ENCODE measurements at regions not wholly inside any gene's neighbourhood (a gene's known extent, or its start where the extent isn't known, plus 50 kb on each side); places are given as distances from the start of the nearest gene placed in this dataset.
"Not testable (repeated sequence)": the region's sequence is repeated elsewhere in the genome, so short reads cannot be mapped to it uniquely, and the experiment has no call there.

- not testable (repeated sequence) for H3K27me3 ChIP-seq (ENCODE audit: control insufficient read depth, insufficient read depth, low read length); H3K4me3 ChIP-seq (ENCODE audit: low read length); H3K27ac ChIP-seq (ENCODE audit: low read length); H3K36me3 ChIP-seq (ENCODE audit: control insufficient read depth, low read depth, low read length); H3K9ac ChIP-seq (ENCODE audit: low read length); H3K9me3 ChIP-seq (ENCODE audit: control insufficient read depth, low read depth, low read length)
- peaks cover 10% of the 10 kb centered on the region for H3K4me1 ChIP-seq (ENCODE audit: control insufficient read depth, low read depth, low read length)
Observed at GRCh38 chr16:29153307-29153706, 168.5 kb downstream of the LAT start.

- not testable (repeated sequence) for H3K9ac ChIP-seq (ENCODE audit: low read length); H3K36me3 ChIP-seq (ENCODE audit: control insufficient read depth, low read depth, low read length); H3K4me3 ChIP-seq (ENCODE audit: low read length); H3K9me3 ChIP-seq (ENCODE audit: control insufficient read depth, low read depth, low read length); H3K27ac ChIP-seq (ENCODE audit: low read length); H3K27me3 ChIP-seq (ENCODE audit: control insufficient read depth, insufficient read depth, low read length)
- peaks cover 10% of the 10 kb centered on the region for H3K4me1 ChIP-seq (ENCODE audit: control insufficient read depth, low read depth, low read length)
Observed at GRCh38 chr16:29152544-29153031, 167.7 kb downstream of the LAT start.

- Histone ChIP-seq H3K4me1 (ENCODE audit: control insufficient read depth, low read depth, low read length) (no peaks in the 10 kb centered on the region), H3K9ac (ENCODE audit: low read length) (no peak overlapping the region), H3K36me3 (ENCODE audit: control insufficient read depth, low read depth, low read length) (no peaks in the 10 kb centered on the region), H3K27ac (ENCODE audit: low read length) (no peak overlapping the region), H3K27me3 (ENCODE audit: control insufficient read depth, insufficient read depth, low read length) (no peaks in the 10 kb centered on the region), H3K4me3 (ENCODE audit: low read length) (no peak overlapping the region), H3K9me3 (ENCODE audit: control insufficient read depth, low read depth, low read length) (no peaks in the 10 kb centered on the region)
Observed at GRCh38 chr16:29151317-29151716, 166.5 kb downstream of the LAT start.

- H3K4me1 ChIP-seq (ENCODE audit: control insufficient read depth, low read depth, low read length); H3K27ac ChIP-seq (ENCODE audit: low read length); H3K9ac ChIP-seq (ENCODE audit: low read length); H3K27me3 ChIP-seq (ENCODE audit: control insufficient read depth, insufficient read depth, low read length); H3K4me3 ChIP-seq (ENCODE audit: low read length); H3K9me3 ChIP-seq (ENCODE audit: control insufficient read depth, low read depth, low read length); H3K36me3 ChIP-seq (ENCODE audit: control insufficient read depth, low read depth, low read length): not testable (repeated sequence)
Observed at GRCh38 chr16:29149912-29150311, 165.1 kb downstream of the LAT start.

GRCh38 chr16:29148867-29149272 lies 164.0 kb downstream of the LAT start:
- H3K9ac ChIP-seq (ENCODE audit: low read length) = no peak overlapping the region
- H3K9me3 ChIP-seq (ENCODE audit: control insufficient read depth, low read depth, low read length) = no peaks in the 10 kb centered on the region
- H3K4me3 ChIP-seq (ENCODE audit: low read length) = no peak overlapping the region
- H3K27me3 ChIP-seq (ENCODE audit: control insufficient read depth, insufficient read depth, low read length) = no peaks in the 10 kb centered on the region
- no peak overlapping the region for H3K27ac ChIP-seq (ENCODE audit: low read length)
- H3K36me3 ChIP-seq (ENCODE audit: control insufficient read depth, low read depth, low read length) = no peaks in the 10 kb centered on the region
- no peaks in the 10 kb centered on the region for H3K4me1 ChIP-seq (ENCODE audit: control insufficient read depth, low read depth, low read length)

GRCh38 chr16:29148131-29148691 lies 163.4 kb downstream of the LAT start:
- H3K27ac ChIP-seq (ENCODE audit: low read length) = no peak overlapping the region
- no peak overlapping the region for H3K4me3 ChIP-seq (ENCODE audit: low read length)
- no peaks in the 10 kb centered on the region for H3K4me1 ChIP-seq (ENCODE audit: control insufficient read depth, low read depth, low read length)
- no peaks in the 10 kb centered on the region for H3K9me3 ChIP-seq (ENCODE audit: control insufficient read depth, low read depth, low read length)
- no peaks in the 10 kb centered on the region for H3K36me3 ChIP-seq (ENCODE audit: control insufficient read depth, low read depth, low read length)
- no peaks in the 10 kb centered on the region for H3K27me3 ChIP-seq (ENCODE audit: control insufficient read depth, insufficient read depth, low read length)
- no peak overlapping the region for H3K9ac ChIP-seq (ENCODE audit: low read length)

GRCh38 chr16:29147710-29148109 lies 162.9 kb downstream of the LAT start:
- not testable (repeated sequence) for H3K27ac ChIP-seq (ENCODE audit: low read length); H3K9me3 ChIP-seq (ENCODE audit: control insufficient read depth, low read depth, low read length); H3K27me3 ChIP-seq (ENCODE audit: control insufficient read depth, insufficient read depth, low read length); H3K36me3 ChIP-seq (ENCODE audit: control insufficient read depth, low read depth, low read length); H3K9ac ChIP-seq (ENCODE audit: low read length); H3K4me3 ChIP-seq (ENCODE audit: low read length); H3K4me1 ChIP-seq (ENCODE audit: control insufficient read depth, low read depth, low read length)

GRCh38 chr16:29146808-29147643 lies 162.2 kb downstream of the LAT start:
- H3K4me1 ChIP-seq (ENCODE audit: control insufficient read depth, low read depth, low read length); H3K9ac ChIP-seq (ENCODE audit: low read length); H3K36me3 ChIP-seq (ENCODE audit: control insufficient read depth, low read depth, low read length); H3K27ac ChIP-seq (ENCODE audit: low read length); H3K27me3 ChIP-seq (ENCODE audit: control insufficient read depth, insufficient read depth, low read length); H3K9me3 ChIP-seq (ENCODE audit: control insufficient read depth, low read depth, low read length); H3K4me3 ChIP-seq (ENCODE audit: low read length): not testable (repeated sequence)

GRCh38 chr16:29146266-29146665 lies 161.4 kb downstream of the LAT start:
- Histone ChIP-seq H3K9ac (ENCODE audit: low read length) (no peak overlapping the region), H3K9me3 (ENCODE audit: control insufficient read depth, low read depth, low read length) (no peaks in the 10 kb centered on the region), H3K27me3 (ENCODE audit: control insufficient read depth, insufficient read depth, low read length) (no peaks in the 10 kb centered on the region), H3K4me1 (ENCODE audit: control insufficient read depth, low read depth, low read length) (no peaks in the 10 kb centered on the region), H3K36me3 (ENCODE audit: control insufficient read depth, low read depth, low read length) (no peaks in the 10 kb centered on the region), H3K4me3 (ENCODE audit: low read length) (no peak overlapping the region), H3K27ac (ENCODE audit: low read length) (no peak overlapping the region)

GRCh38 chr16:29145486-29146225 lies 160.8 kb downstream of the LAT start:
- H3K9ac ChIP-seq (ENCODE audit: low read length); H3K36me3 ChIP-seq (ENCODE audit: control insufficient read depth, low read depth, low read length); H3K4me3 ChIP-seq (ENCODE audit: low read length); H3K4me1 ChIP-seq (ENCODE audit: control insufficient read depth, low read depth, low read length); H3K27ac ChIP-seq (ENCODE audit: low read length); H3K27me3 ChIP-seq (ENCODE audit: control insufficient read depth, insufficient read depth, low read length); H3K9me3 ChIP-seq (ENCODE audit: control insufficient read depth, low read depth, low read length): not testable (repeated sequence)

GRCh38 chr16:29145086-29145485 lies 160.2 kb downstream of the LAT start:
- not testable (repeated sequence) for H3K9ac ChIP-seq (ENCODE audit: low read length); H3K36me3 ChIP-seq (ENCODE audit: control insufficient read depth, low read depth, low read length); H3K27ac ChIP-seq (ENCODE audit: low read length); H3K4me3 ChIP-seq (ENCODE audit: low read length); H3K4me1 ChIP-seq (ENCODE audit: control insufficient read depth, low read depth, low read length); H3K27me3 ChIP-seq (ENCODE audit: control insufficient read depth, insufficient read depth, low read length); H3K9me3 ChIP-seq (ENCODE audit: control insufficient read depth, low read depth, low read length)

Measured in iPS-18a (cell line).